Heart left ventricle (tissue), 13 donors: ENCODE measurements at regions not wholly inside any gene's neighbourhood (a gene's known extent, or its start where the extent isn't known, plus 50 kb on each side); places are given as distances from the start of the nearest gene placed in this dataset.
"Not testable (repeated sequence)": the region's sequence is repeated elsewhere in the genome, so short reads cannot be mapped to it uniquely, and the experiment has no call there.

Source experiments
- POLR2A ChIP-seq, 2 donors: fragments of 450-650 bp; IDR thresholded peaks; one replicate each; pipeline ENCODE4 v1.6.1; 2017; ENCODE audit warnings: antibody characterized with exemption in 2 of 2, mild to moderate bottlenecking in 2 of 2, moderate library complexity in 2 of 2
- TF ChIP-seq, protein P1 (sequence below), 12 donors: fragments of 200-600 bp; sonication (generic) in 4 of 12; IDR thresholded peaks; one replicate each; pipeline versions ENCODE4 v1.5.0 to v1.8.0; 2018 to 2022; ENCODE audit warnings: antibody characterized with exemption in 12 of 12, mild to moderate bottlenecking in 5 of 12
- donor health status: ischemic (EF 13 %, LVEDD 7.1; RV severe dilation, severe dysfunction).
- donor health status: DM: no; HTN: yes; CAD: no.
- donor health status: DM: no; HTN: no; CAD: no.
- donor health status: ischemic (EF 25% LVEDD 6.9; RV normal size, moderate dysfunction).
- donor health status: ischemic (EF 25% LVEDD 5.7; RV mildly dilated, moderate dysfunction).
- donor health status: ischemic (EF 35%, LVEDD 5.7; RV mildly dilated, moderate dysfunction).
- donor health status: nonischemic (EF 11% LVEDD 7.7; RV severe dilation, severe dysfunction).
- donor health status: DM: yes; HTN: yes; CAD: no.
- donor health status: PGD.
- donor health status: ischemic (EF 29% LVEDD 5.4; RV normal size, mild dysfunction).
- donor health status: nonischemic (EF 23%, LVEDD 6.1; RV moderate dilation, normal function).

DNA sequence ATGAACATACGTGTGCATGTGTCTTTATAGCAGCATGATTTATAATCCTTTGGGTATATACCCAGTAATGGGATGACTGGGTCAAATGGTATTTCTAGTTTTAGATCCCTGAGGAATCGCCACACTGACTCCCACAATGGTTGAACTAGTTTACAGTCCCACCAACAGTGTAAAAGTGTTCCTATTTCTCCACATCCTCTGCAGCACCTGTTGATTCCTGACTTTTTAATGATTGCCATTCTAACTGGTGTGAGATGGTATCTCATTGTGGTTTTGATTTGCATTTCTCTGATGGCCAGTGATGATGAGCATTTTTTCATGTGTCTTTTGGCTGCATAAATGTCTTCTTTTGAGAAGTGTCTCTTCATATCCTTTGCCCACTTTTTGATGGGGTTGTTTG lies 493.0 kb upstream of the PIK3R1 start:
- TF ChIP-seq, protein P1, sequence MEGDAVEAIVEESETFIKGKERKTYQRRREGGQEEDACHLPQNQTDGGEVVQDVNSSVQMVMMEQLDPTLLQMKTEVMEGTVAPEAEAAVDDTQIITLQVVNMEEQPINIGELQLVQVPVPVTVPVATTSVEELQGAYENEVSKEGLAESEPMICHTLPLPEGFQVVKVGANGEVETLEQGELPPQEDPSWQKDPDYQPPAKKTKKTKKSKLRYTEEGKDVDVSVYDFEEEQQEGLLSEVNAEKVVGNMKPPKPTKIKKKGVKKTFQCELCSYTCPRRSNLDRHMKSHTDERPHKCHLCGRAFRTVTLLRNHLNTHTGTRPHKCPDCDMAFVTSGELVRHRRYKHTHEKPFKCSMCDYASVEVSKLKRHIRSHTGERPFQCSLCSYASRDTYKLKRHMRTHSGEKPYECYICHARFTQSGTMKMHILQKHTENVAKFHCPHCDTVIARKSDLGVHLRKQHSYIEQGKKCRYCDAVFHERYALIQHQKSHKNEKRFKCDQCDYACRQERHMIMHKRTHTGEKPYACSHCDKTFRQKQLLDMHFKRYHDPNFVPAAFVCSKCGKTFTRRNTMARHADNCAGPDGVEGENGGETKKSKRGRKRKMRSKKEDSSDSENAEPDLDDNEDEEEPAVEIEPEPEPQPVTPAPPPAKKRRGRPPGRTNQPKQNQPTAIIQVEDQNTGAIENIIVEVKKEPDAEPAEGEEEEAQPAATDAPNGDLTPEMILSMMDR (IDR thresholded peaks at IDR 0.05) = not testable (repeated sequence)
- not testable (repeated sequence) for TF ChIP-seq POLR2A (IDR thresholded peaks at IDR 0.05)
